GM10266 (cell line): ENCODE measurements at regions not wholly inside any gene's neighbourhood (a gene's known extent, or its start where the extent isn't known, plus 50 kb on each side); places are given as distances from the start of the nearest gene placed in this dataset.

Experiments used
- DNase-seq: peaks from one replicate; pipeline ENCODE4 v3.0.0; 2012; ENCODE audit errors: extremely low spot score
- CTCF ChIP-seq: IDR thresholded peaks from 2 replicates; pipeline ENCODE4 v1.5.1; 2012; ENCODE audit warnings: mild to moderate bottlenecking, low read depth; ENCODE audit not compliant: control insufficient read depth, insufficient read depth; ENCODE audit errors: missing control alignments

DNA sequence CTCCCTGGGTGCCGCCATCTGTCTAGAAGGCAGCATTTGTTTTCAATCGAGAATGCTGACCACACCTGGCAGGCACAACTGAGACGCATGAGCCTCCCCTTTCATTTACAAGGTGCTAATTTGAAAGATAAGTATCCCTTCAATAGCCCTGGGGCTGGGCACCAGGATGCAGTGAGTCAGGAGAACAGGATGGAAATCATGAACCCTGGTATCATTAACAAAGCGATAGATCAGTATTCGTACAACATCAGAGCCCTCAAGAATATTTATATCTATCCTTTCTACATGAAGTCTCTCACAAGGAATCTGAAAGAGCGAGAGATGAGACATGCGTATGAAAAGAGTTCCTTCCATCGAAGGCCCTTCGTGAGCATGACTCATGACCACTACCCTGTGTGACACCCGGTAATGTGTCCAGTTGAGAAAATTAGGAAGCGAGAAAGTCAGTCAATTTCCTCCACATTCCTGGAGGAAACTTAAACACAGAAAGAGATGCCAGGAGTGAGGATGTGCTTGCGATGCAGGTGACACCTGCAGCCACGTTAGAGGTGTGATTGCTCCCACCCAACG lies 123.1 kb upstream of the PITRM1 start:
- no peak for DNase-seq
- no peak for TF ChIP-seq CTCF

GRCh38 chr10:3294919-3295581 lies 122.5 kb upstream of the PITRM1 start:
- no peak for DNase-seq
- TF ChIP-seq CTCF, result no peak

DNA sequence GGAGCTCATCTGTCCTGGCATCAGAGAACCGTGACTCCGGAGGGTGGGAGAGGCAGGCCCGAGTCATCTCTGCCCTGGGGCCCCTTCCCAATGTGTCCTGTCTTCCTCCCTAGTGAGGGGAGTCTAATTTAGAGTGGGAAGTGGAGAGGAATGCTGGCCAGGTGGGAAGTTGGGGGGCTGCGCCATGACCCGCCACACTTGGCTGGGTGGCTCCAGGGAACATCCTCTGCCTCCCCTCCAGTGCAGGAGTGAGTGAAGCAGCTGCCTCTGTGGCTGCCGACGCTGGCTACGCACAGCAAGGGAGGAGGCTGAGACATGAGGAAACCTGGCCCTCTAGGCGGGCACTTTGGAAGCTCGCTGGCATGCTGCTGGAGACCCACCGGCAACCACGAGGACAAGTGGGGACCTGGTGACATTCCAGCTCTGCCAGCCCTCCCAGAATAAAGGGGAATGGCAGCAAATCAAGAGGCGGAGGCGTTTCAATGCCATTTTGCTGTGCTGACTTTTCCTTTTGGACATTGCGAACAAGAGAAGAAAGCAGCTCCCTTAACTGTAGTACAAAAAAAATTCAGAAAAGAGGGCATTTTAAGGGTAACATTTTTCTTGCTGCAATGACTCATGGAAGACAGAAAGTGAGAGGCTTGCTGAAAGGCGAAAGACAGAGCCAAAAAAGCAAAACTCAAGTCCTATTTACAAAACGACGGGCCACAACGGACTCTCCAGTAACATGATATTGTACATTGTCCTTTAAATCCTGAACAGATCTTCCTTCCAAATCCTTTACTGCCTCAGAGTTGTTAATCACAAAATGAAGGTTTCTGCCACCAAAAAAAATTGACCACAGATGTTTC lies 121.2 kb upstream of the PITRM1 start:
- no peak for TF ChIP-seq CTCF
- no peak for DNase-seq

DNA sequence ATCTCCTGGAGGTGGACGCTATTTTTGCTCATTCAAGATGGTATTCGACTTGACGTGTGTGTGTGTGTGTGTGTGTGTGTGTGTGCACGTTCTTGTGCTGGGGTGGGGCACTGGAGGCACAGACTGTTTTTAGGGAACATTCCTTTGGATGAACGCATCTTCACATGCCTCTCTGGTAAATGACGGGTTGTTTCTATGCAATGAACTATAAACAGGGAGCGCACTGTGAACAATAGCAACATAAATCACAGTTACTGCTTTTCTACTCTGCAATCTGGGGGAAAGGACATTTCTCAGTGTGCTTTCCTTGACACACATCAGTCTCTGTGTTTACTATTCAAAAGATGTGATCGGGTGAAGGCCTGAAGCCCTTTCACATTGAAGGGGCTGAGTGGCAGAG lies 120.1 kb upstream of the PITRM1 start:
- no peak for TF ChIP-seq CTCF
- DNase-seq, result no peak

- TF ChIP-seq CTCF, result no peak
- DNase-seq, result no peak
Observed at GRCh38 chr10:3290550-3290949, 118.0 kb upstream of the PITRM1 start.

DNA sequence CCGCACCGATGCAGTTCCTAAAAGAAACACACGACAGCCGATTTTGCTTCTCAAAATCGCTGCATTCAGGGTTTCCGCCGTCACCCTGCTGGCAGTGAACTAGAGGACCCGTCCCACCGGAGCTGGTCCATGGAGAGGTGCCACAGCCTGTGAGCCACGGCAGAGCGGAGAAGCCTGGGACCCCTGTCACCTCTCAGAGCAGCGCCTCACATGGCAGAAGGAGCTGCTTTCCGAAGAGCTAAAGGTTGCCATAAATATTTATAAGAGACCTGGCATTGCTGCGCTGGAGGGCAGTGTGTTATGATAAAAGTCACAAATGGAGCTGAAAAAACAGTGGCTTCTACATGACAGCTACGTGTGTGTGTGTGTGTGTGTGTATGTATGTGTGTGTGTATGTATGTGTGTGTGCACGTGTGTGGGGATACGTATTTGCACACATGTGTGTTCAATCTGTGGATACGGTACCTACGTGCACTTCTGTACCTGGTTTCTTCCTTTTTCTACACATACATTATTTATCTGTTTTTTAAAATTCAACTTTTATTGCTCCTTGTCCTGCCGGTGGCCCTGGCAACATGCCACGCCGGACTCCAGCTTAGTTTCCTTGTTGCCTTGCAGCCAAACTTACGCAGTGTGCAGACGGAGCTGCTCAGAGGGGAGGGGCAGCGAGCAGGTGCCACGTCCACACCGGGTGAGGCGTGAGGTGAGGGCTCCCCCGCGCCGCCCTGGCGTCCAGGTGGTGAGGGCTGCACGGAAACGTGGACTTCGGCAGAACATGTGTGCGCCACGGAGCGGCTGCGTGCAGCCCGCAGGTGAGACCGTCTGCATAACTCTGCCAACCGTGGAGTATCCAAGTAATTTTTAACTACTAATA lies 115.2 kb upstream of the PITRM1 start:
- no peak for DNase-seq

More for the DNA sequence above, 115.2 kb upstream of the PITRM1 start:
- no peak for TF ChIP-seq CTCF
